HG03558 (cell line): ENCODE measurements at regions not wholly inside any gene's neighbourhood (a gene's known extent, or its start where the extent isn't known, plus 50 kb on each side); places are given as distances from the start of the nearest gene placed in this dataset.

Experiments used
- ATAC-seq: cut with Tn5 transposase; IDR thresholded peaks from one replicate; pipeline ENCODE4 v1.9.1; 2021; ENCODE audit warnings: moderate number of reproducible peaks; ENCODE audit not compliant: unreplicated experiment; ENCODE audit errors: extremely low read depth

DNA sequence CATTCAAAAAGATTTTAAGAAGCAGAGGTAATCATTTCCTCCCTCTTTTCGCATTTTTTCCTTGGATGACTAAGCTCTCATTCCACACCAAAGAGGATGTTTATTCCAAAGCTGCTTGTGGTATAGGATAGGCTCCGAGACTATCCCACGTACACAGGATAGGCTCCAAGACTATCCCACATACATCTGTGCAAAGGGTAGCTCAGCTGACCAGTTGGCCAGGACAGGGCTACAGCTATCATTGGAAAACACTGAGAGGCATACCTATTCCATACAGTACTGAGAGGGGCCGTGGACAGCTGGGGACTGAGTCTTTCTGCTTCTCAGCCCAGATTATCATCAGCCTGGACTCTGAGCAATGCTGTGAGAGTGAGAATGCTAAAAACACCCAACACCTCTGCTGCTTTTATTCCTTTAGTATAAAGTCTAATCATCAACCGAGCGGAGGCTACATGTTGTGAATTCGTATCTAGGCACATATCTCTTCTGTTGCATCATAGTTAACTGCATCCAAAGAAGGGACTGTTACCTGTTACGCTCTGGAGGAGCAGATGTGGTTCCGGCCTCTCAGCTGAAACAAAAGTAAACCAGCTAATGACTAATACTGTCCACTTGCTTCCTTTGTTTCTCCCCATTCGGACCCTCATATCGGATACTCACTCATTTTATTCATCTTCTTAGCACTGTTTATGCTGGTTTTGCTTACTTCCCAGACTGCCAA is 141.0 kb downstream of the TNFSF18 start:
- ATAC-seq = no peak

- no peak for ATAC-seq
Measured at GRCh38 chr1:172912765-172913260, 137.9 kb downstream of the TNFSF18 start.

GRCh38 chr1:172914501-172915144 is 136.1 kb downstream of the TNFSF18 start:
- no peak for ATAC-seq

DNA sequence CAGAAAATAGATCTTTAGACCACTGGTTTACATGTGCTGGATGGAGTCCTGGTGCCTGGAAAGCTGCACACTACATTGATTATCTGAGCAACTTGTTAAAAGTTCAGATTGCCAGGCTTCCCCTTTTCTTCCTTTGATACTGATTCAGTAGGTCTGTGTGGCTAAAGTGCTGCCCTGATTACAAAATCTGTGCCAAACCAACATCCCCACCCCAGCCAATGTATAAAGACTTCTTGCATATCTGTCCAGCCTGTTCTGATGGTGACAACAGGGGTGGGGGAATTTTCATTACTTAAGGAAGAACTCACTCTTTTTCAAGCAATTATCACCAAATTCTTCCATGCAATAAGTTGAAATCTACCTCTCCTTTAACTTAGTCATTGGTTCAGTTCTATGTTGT is 135.5 kb downstream of the TNFSF18 start:
- ATAC-seq = no peak

DNA sequence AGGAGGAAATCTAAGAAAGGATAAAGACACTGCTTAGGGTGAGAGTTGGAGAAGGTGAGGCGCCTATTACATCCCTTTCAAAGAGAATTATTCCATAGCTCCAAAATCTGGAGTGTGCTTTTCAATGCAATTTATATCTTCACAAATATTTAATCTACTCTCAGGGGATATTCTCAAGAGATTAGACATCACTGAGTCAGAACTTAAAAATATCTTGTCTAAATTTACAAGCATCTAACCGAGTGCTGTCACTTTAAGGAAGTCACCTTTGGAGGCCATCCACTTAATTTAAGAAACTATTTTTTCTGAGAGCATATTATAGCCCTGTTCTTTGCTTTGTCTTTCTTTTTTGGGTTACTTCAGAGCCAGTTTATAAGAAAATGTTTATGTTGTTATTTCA is 134.6 kb downstream of the TNFSF18 start:
- no peak for ATAC-seq

- no peak for ATAC-seq
Measured at GRCh38 chr1:172917972-172918371, 132.8 kb downstream of the TNFSF18 start.

DNA sequence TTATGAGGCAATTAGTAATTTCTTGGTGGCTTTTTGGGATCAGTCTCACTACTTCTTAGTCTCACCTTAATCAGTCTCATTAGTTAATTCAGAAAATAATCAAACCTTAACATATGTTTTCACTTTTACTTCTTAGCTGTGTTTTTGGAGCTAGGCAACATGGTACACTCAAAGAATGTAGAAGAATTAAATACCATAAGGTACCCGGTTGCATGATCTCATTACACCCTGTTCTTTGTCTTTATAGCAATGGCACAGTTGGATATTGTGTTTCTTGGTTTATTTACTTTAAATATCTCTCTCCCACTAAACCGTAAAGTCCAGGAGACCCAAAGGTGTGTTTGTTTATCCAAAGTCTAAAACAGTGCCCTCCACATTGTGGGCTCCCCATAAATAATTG is 132.3 kb downstream of the TNFSF18 start:
- no peak for ATAC-seq

GRCh38 chr1:172926070-172926469 is 124.7 kb downstream of the TNFSF18 start:
- no peak for ATAC-seq

DNA sequence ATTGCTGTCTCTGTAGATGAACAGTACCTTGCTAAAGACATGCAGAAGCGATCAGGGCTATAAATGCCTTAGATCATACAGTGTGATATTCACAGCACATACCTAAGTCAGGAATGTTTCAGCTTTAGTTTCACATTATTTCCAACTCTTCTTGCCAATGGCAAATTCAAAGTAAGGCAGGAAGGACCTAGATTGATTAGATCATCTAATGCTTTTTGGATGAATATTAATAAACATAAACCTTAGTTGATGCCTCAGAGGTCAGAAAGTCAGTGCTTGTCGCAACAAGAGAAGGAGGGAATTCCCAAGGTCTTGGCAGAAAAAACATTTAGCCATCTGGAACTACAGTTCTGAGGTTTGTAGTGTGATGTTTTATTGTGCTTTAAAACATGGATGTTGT is 122.3 kb downstream of the TNFSF18 start:
- ATAC-seq = no peak

- ATAC-seq = no peak
Measured at GRCh38 chr1:172929006-172929405, 121.7 kb downstream of the TNFSF18 start.

DNA sequence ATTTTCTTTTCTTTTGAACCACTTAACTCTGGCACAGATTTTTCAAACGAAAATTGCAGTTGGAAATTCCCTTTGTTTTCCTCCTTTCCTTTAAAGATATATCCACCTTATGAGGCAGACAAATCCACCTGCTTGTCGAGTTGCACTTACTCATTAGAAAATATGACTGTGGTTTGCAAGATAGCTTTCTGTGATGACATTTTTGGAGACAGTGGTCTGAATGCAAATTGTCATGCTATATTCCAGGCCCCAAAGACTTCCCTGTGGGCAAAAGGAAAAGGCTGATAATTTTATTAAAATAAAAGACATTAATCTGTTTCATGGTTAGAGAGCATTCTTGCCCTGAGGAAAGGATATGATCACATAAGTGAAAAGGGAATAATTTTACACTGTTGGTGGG is 120.6 kb downstream of the TNFSF18 start:
- no peak for ATAC-seq

- no peak for ATAC-seq
Measured at GRCh38 chr1:172931340-172931739, 119.4 kb downstream of the TNFSF18 start.

GRCh38 chr1:172931761-172932160 is 119.0 kb downstream of the TNFSF18 start:
- no peak for ATAC-seq

DNA sequence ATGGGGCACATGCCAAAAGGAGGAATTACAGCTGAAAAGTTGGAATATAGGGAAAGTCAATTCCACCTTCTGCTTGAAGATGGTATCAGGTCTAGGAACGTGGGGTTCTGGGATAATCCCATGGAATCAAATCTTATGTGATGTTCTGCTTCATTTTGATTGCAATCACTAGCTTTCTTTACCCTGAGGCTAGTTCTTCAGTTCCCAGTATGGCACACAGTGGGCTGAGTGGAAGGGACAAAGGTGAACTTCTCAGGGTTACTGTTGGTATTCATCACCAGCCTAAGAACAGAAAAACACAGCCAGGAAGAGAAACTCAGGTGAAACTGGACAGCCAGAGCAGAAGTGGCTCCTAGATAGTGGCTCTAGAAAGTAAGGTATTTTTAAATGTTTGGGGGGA is 117.8 kb downstream of the TNFSF18 start:
- no peak for ATAC-seq

GRCh38 chr1:172934417-172934762 is 116.4 kb downstream of the TNFSF18 start:
- no peak for ATAC-seq

GRCh38 chr1:172935062-172935592 is 115.6 kb downstream of the TNFSF18 start:
- no peak for ATAC-seq

GRCh38 chr1:172936088-172936645 is 114.6 kb downstream of the TNFSF18 start:
- ATAC-seq = no peak

DNA sequence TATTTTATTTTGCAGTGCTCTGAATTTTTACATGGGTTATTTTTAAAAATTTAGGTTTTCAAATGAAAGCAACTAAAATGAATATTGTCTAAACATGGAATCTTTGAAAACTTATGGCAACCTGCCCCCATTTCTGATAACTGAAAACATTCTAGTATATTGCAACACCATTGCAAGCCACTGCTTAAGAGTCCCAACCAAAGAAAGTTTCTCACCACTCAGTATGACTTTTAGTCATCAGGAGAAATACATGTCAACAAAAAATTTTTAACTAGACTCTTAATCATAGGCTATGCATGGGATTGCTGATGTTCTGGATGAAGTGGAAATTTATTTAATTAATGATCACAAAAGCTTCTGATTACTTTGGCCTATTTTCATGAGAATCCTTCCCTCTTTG is 112.1 kb downstream of the TNFSF18 start:
- no peak for ATAC-seq

- no peak for ATAC-seq
Measured at GRCh38 chr1:172939475-172939874, 111.3 kb downstream of the TNFSF18 start.

DNA sequence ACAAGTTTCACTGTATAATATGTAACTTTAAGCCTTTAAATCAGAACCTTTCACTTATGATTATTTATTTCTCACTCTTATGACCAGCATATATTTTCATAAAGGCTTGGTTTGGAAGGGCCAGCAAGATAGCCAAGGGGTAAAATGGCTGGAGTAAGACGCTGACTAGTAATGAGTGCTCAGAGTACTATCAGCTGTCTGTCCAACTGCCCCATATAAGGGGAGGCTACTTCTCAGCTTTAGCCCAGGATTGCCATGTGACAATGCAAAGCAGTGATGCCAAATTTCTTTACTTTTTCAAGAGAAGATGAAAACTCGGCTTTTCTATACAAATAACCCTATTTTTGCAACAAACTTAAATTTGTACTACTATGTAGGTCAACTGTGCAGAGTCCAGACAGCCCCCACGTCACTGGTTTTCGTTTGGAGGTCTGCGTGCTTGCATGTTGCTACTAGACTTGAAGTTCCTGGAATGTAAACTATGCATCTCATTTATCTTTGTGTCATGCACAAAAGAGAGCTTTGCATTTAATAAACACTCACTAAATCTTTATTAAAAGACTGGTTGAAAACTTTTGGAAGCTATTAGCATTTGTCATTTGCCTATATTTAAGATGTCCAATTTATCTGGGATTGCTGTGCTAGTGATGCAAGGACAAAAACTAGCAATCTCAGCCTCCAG is 110.4 kb downstream of the TNFSF18 start:
- no peak for ATAC-seq

DNA sequence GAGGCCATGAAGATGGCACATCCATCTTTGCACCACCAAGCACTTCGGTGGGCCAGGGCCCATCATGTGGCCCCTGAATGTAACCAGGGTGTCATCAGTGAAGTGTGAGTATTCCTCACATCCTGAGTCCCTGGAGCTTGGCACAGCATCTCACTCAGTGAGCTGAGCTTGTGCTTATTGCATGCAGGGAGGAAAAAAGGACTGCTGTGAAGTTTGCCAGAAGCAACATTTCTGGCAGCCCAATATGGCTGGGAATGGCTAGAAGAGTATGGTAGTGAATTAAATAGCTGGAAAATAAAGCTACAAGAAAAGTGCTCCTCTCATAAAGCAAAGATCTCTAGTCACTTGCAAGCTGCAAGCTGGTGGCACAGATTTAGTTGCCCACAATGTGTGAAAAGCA is 109.3 kb downstream of the TNFSF18 start:
- ATAC-seq = no peak
